ENCODE measurements at regions not wholly inside any gene's neighbourhood (a gene's known extent, or its start where the extent isn't known, plus 50 kb on each side); places are given as distances from the start of the nearest gene placed in this dataset.

- Histone ChIP-seq H3K36me3 (no peaks in the 10 kb centered on the region), H3K27ac (no peak overlapping the region), H3K9me3 (no peaks in the 10 kb centered on the region), H3K27me3 (replicated peaks; ENCODE audit: insufficient read depth) (no peaks in the 10 kb centered on the region), H3K4me3 (no peak overlapping the region), H3K4me1 (ENCODE audit: control insufficient read depth in 1 of 2, low read depth in 2 of 2) (no peaks in the 10 kb centered on the region)
- TF ChIP-seq CTCF (IDR thresholded peaks at IDR 0.05) = no peak
- DNase-seq (ENCODE audit: low spot score) = no peak
- ATAC-seq (ENCODE audit: insufficient number of reproducible peaks, low FRiP score, low read depth) = no peak
These were observed 140.3 kb upstream of the SMAD1 start for GRCh38 chr4:145341381-145341780.

- no peaks in the 10 kb centered on the region for H3K4me1 ChIP-seq (ENCODE audit: control insufficient read depth in 1 of 2, low read depth in 2 of 2)
- no peak for TF ChIP-seq CTCF (IDR thresholded peaks at IDR 0.05)
- H3K4me3 ChIP-seq = no peak overlapping the region
- H3K27me3 ChIP-seq (replicated peaks; ENCODE audit: insufficient read depth) = no peaks in the 10 kb centered on the region
- H3K27ac ChIP-seq = no peak overlapping the region
- no peaks in the 10 kb centered on the region for H3K9me3 ChIP-seq
- ATAC-seq (ENCODE audit: insufficient number of reproducible peaks, low FRiP score, low read depth) (no peak), DNase-seq (ENCODE audit: low spot score) (no peak)
- no peaks in the 10 kb centered on the region for H3K36me3 ChIP-seq
These were observed 141.5 kb upstream of the SMAD1 start for GRCh38 chr4:145340071-145340675.

- DNase-seq (ENCODE audit: low spot score) (no peak), ATAC-seq (ENCODE audit: insufficient number of reproducible peaks, low FRiP score, low read depth) (no peak)
- no peak overlapping the region for H3K27ac ChIP-seq
- H3K4me1 ChIP-seq (ENCODE audit: control insufficient read depth in 1 of 2, low read depth in 2 of 2) = no peaks in the 10 kb centered on the region
- no peaks in the 10 kb centered on the region for H3K36me3 ChIP-seq
- no peaks in the 10 kb centered on the region for H3K27me3 ChIP-seq (replicated peaks; ENCODE audit: insufficient read depth)
- no peaks in the 10 kb centered on the region for H3K9me3 ChIP-seq
- TF ChIP-seq CTCF (IDR thresholded peaks at IDR 0.05) = no peak
- no peak overlapping the region for H3K4me3 ChIP-seq
These were observed 142.5 kb upstream of the SMAD1 start for GRCh38 chr4:145339075-145339725.

GRCh38 chr4:145338568-145338967 is 143.1 kb upstream of the SMAD1 start:
- no peak for TF ChIP-seq CTCF (IDR thresholded peaks at IDR 0.05)
- Histone ChIP-seq H3K4me1 (ENCODE audit: control insufficient read depth in 1 of 2, low read depth in 2 of 2) (peaks cover 0 to 4% of the 10 kb centered on the region in 2 donors), H3K36me3 (no peaks in the 10 kb centered on the region), H3K4me3 (no peak overlapping the region), H3K9me3 (no peaks in the 10 kb centered on the region), H3K27ac (no peak overlapping the region), H3K27me3 (replicated peaks; ENCODE audit: insufficient read depth) (no peaks in the 10 kb centered on the region)
- no peak for DNase-seq (ENCODE audit: low spot score)
- no peak for ATAC-seq (ENCODE audit: insufficient number of reproducible peaks, low FRiP score, low read depth)

- Histone ChIP-seq H3K4me1 (ENCODE audit: control insufficient read depth in 1 of 2, low read depth in 2 of 2) (peaks cover 0 to 5% of the 10 kb centered on the region in 2 donors), H3K27ac (no peak overlapping the region), H3K36me3 (no peaks in the 10 kb centered on the region), H3K4me3 (no peak overlapping the region), H3K9me3 (no peaks in the 10 kb centered on the region), H3K27me3 (replicated peaks; ENCODE audit: insufficient read depth) (no peaks in the 10 kb centered on the region)
- no peak for TF ChIP-seq CTCF (IDR thresholded peaks at IDR 0.05)
- no peak for ATAC-seq (ENCODE audit: insufficient number of reproducible peaks, low FRiP score, low read depth)
- DNase-seq (ENCODE audit: low spot score) = no peak
These were observed 144.3 kb upstream of the SMAD1 start for GRCh38 chr4:145337391-145337790.

Data from thoracic aorta (tissue), 2 donors.